H1 (cell line): ENCODE measurements at regions not wholly inside any gene's neighbourhood (a gene's known extent, or its start where the extent isn't known, plus 50 kb on each side); places are given as distances from the start of the nearest gene placed in this dataset.

ENCODE experiments used
- CTCF ChIA-PET: fragments of 300-600 bp; sonication (Branson Sonifier 250); formaldehyde crosslinking; loops from one replicate; lab custom pipeline; 2021; ENCODE audit not compliant: partially characterized antibody; lab: Charles Lee
- POLR2A ChIA-PET: fragments of 300-600 bp; sonication (Branson Sonifier 250); formaldehyde crosslinking; loops from one replicate; lab custom pipeline; 2021; ENCODE audit warnings: inconsistent platforms; ENCODE audit not compliant: partially characterized antibody; lab: Charles Lee
- DNase-seq, 2 experiments: peaks; one replicate each; pipeline versions ENCODE4 v3.0.0 to v3.0.0-alpha.2; 2010 to 2022; ENCODE audit warnings: low spot score in 2 of 2, low read depth in 1 of 2, mixed read lengths in 1 of 2
- FAIRE-seq: peaks from 2 replicates; lab custom pipeline; 2011; peaks lifted over from hg19 to GRCh38; lab: Jason Lieb, UNC
- H2AFZ ChIP-seq: 2 replicates; pipeline ENCODE4 v1.8.1; 2012; ENCODE audit warnings: low read length, inconsistent platforms
- H2AK5ac ChIP-seq: 2 replicates; pipeline ENCODE4 v1.6.1; 2013; ENCODE audit warnings: low read depth, low read length
- H2BK120ac ChIP-seq: replicated peaks from 2 replicates; pipeline ENCODE3; 2013; ENCODE audit warnings: low read depth, low read length, inconsistent platforms
- H2BK12ac ChIP-seq: 2 replicates; pipeline ENCODE4 v1.6.1; 2013; ENCODE audit warnings: low read depth, low read length
- H2BK15ac ChIP-seq: 2 replicates; pipeline ENCODE4 v1.6.1; 2013; ENCODE audit warnings: low read length
- H2BK20ac ChIP-seq: 2 replicates; pipeline ENCODE4 v1.6.1; 2013; ENCODE audit warnings: low read length
- H2BK5ac ChIP-seq: 2 replicates; pipeline ENCODE4 v1.6.1; 2013; ENCODE audit warnings: low read depth, low read length
- H3K14ac ChIP-seq: 2 replicates; pipeline ENCODE4 v1.6.1; 2013; ENCODE audit warnings: inconsistent platforms; ENCODE audit not compliant: insufficient read length
- H3K18ac ChIP-seq: 2 replicates; pipeline ENCODE4 v1.6.1; 2013; ENCODE audit warnings: low read length; ENCODE audit errors: extremely low read depth
- H3K23ac ChIP-seq: 2 replicates; pipeline ENCODE4 v1.6.1; 2013; ENCODE audit warnings: inconsistent platforms; ENCODE audit not compliant: insufficient read length
- H3K23me2 ChIP-seq: 2 replicates; pipeline ENCODE4 v1.6.1; 2013; ENCODE audit warnings: low read depth, low read length
- H3K27ac ChIP-seq: 2 replicates; pipeline ENCODE4 v1.6.1; 2011; ENCODE audit warnings: low read depth, low read length, inconsistent platforms
- H3K27me3 ChIP-seq, 4 experiments: replicated peaks in 1 of 4; 1 replicate in 1 of 4; 2 replicates in 3 of 4; pipeline versions ENCODE4 v1.6.1 to v1.8.1; 2011 to 2013; ENCODE audit warnings: low read length in 3 of 4, mild to moderate bottlenecking in 3 of 4, inconsistent platforms in 2 of 4, mixed read lengths in 2 of 4, moderate library complexity in 1 of 4; ENCODE audit not compliant: control insufficient read depth in 3 of 4, insufficient read depth in 3 of 4; ENCODE audit errors: extremely low read depth in 1 of 4
- H3K36me3 ChIP-seq, 4 experiments: 2 replicates each; pipeline versions ENCODE4 v1.6.1 to v1.8.1; 2011 to 2013; ENCODE audit warnings: mild to moderate bottlenecking in 4 of 4, low read length in 3 of 4, moderate library complexity in 2 of 4, control low read depth in 1 of 4, inconsistent platforms in 1 of 4; ENCODE audit not compliant: insufficient read depth in 4 of 4, control insufficient read depth in 2 of 4
- H3K4ac ChIP-seq: replicated peaks from 2 replicates; pipeline ENCODE3; 2013; ENCODE audit warnings: low read length, low read depth, mixed read lengths, inconsistent platforms; ENCODE audit not compliant: insufficient read length
- H3K4me1 ChIP-seq, 4 experiments: replicated peaks in 1 of 4; 1 replicate in 1 of 4; 2 replicates in 3 of 4; pipeline versions ENCODE4 v1.6.1 to v1.8.1; 2011 to 2013; ENCODE audit warnings: low read length in 3 of 4, inconsistent platforms in 2 of 4, mixed read lengths in 1 of 4; ENCODE audit not compliant: insufficient read depth in 4 of 4, control insufficient read depth in 3 of 4
- H3K4me2 ChIP-seq, 2 experiments: 2 replicates each; pipeline versions ENCODE4 v1.6.1 to v1.8.1; 2011 to 2013; ENCODE audit warnings: low read depth in 2 of 2, low read length in 2 of 2, control low read depth in 1 of 2, inconsistent platforms in 1 of 2, mild to moderate bottlenecking in 1 of 2; ENCODE audit not compliant: insufficient read depth in 1 of 2
- H3K4me3 ChIP-seq, 4 experiments: fragments of 200-600, 300-600 bp in 1 of 4; sonication (generic), shearing (Covaris generic), sonication (Bioruptor Twin) in 1 of 4; 2 replicates each; pipeline versions ENCODE4 v1.5.1 to v1.8.1; 2011 to 2016; ENCODE audit warnings: low read length in 4 of 4, low read depth in 3 of 4, control low read depth in 2 of 4, inconsistent platforms in 2 of 4, mild to moderate bottlenecking in 2 of 4, mixed read lengths in 1 of 4, moderate library complexity in 1 of 4; ENCODE audit not compliant: insufficient read depth in 2 of 4; ENCODE audit errors: extremely low read depth in 1 of 4
- H3K56ac ChIP-seq: replicated peaks from 2 replicates; pipeline ENCODE3; 2013; ENCODE audit warnings: low read depth, mild to moderate bottlenecking, mixed read lengths, low read length, inconsistent platforms; ENCODE audit not compliant: insufficient read length
- H3K79me1 ChIP-seq: 2 replicates; pipeline ENCODE4 v1.6.1; 2013; ENCODE audit warnings: low read depth, low read length, control low read depth
- H3K79me2 ChIP-seq, 2 experiments: 2 replicates each; pipeline versions ENCODE4 v1.6.1 to v1.8.1; 2012 to 2013; ENCODE audit warnings: low read length in 2 of 2, mild to moderate bottlenecking in 2 of 2, inconsistent platforms in 1 of 2; ENCODE audit not compliant: insufficient read depth in 2 of 2, control insufficient read depth in 1 of 2
- H3K9ac ChIP-seq, 4 experiments: replicated peaks in 1 of 4; 1 replicate in 1 of 4; 2 replicates in 3 of 4; pipeline versions ENCODE4 v1.6.1 to v1.8.1; 2011 to 2013; ENCODE audit warnings: low read depth in 3 of 4, low read length in 3 of 4, control low read depth in 2 of 4, mild to moderate bottlenecking in 2 of 4, moderate library complexity in 2 of 4, inconsistent platforms in 1 of 4; ENCODE audit errors: extremely low read depth in 1 of 4
- H3K9me3 ChIP-seq, 2 experiments: 2 replicates each; pipeline versions ENCODE4 v1.6.1 to v1.8.1; 2012 to 2013; ENCODE audit warnings: mild to moderate bottlenecking in 2 of 2, moderate library complexity in 2 of 2, control low read depth in 1 of 2, inconsistent platforms in 1 of 2, low read depth in 1 of 2, low read length in 1 of 2, mixed read lengths in 1 of 2; ENCODE audit not compliant: insufficient read depth in 2 of 2
- H4K20me1 ChIP-seq, 2 experiments: replicated peaks in 1 of 2; 2 replicates each; pipeline versions ENCODE3 to v1.8.1; 2011 to 2013; ENCODE audit warnings: inconsistent platforms in 2 of 2, low read length in 2 of 2, mild to moderate bottlenecking in 1 of 2; ENCODE audit not compliant: insufficient read depth in 2 of 2, control insufficient read depth in 1 of 2
- H4K5ac ChIP-seq: 2 replicates; pipeline ENCODE4 v1.6.1; 2013; ENCODE audit warnings: low read length, low read depth, mixed read lengths, inconsistent platforms; ENCODE audit not compliant: insufficient read length
- H4K8ac ChIP-seq: 2 replicates; pipeline ENCODE4 v1.8.0; 2013; ENCODE audit warnings: mild to moderate bottlenecking, moderate library complexity, low read length, inconsistent platforms; ENCODE audit not compliant: insufficient read depth; ENCODE audit errors: extremely low read depth
- H4K91ac ChIP-seq: replicated peaks from 2 replicates; pipeline ENCODE3; 2013; ENCODE audit warnings: low read length, mixed read lengths, inconsistent platforms; ENCODE audit not compliant: insufficient read length
- CEBPB ChIP-seq: IDR thresholded peaks from 2 replicates; pipeline ENCODE4 v1.6.1; 2012; ENCODE audit warnings: low read depth, low read length
- CHD1 ChIP-seq: IDR thresholded peaks from 2 replicates; pipeline ENCODE4 v1.6.1; 2012; ENCODE audit warnings: low read depth, low read length, improper control_type of control experiment
- EP300 ChIP-seq, 2 experiments: IDR thresholded peaks; 1 replicate in 1 of 2; 2 replicates in 1 of 2; pipeline ENCODE4 v1.6.1; 2011 to 2012; ENCODE audit warnings: low read depth in 2 of 2, low read length in 2 of 2, mild to moderate bottlenecking in 2 of 2, borderline replicate concordance in 1 of 2, inconsistent platforms in 1 of 2, moderate library complexity in 1 of 2
- GTF2F1 ChIP-seq: IDR thresholded peaks from 2 replicates; pipeline ENCODE4 v1.6.1; 2012; ENCODE audit warnings: low read depth, low read length, improper control_type of control experiment, borderline replicate concordance
- KDM5A ChIP-seq: fragments of 200-600 bp; IDR thresholded peaks from 2 replicates; pipeline ENCODE4 v1.7.1; 2012; ENCODE audit warnings: mild to moderate bottlenecking, low read length, inconsistent platforms, mixed read lengths
- RNF2 ChIP-seq: fragments of 200-900, 300-1000 bp; sonication (generic); IDR thresholded peaks from 2 replicates; pipeline ENCODE4 v1.7.1; 2016; ENCODE audit warnings: borderline replicate concordance, low read depth, mild to moderate bottlenecking, antibody characterized with exemption, low read length; ENCODE audit not compliant: poor library complexity, severe bottlenecking; ENCODE audit errors: missing control alignments
- SIRT6 ChIP-seq: IDR thresholded peaks from one replicate; pipeline ENCODE4 v1.7.1; 2012; ENCODE audit warnings: low read length, inconsistent platforms
- SIX5 ChIP-seq: IDR thresholded peaks from 2 replicates; pipeline ENCODE4 v1.6.1; 2011; ENCODE audit warnings: mild to moderate bottlenecking, low read depth, low read length
- YY1 ChIP-seq: IDR thresholded peaks from 2 replicates; pipeline ENCODE4 v1.6.1; 2011; ENCODE audit warnings: low read depth, mild to moderate bottlenecking, low read length
- WGBS, 2 experiments: shearing (Covaris generic) in 1 of 2; methylation state at CpG; one replicate each; pipeline versions ENCODE4 v1.1.6 to v1.1.7; 2013 to 2015; ENCODE audit warnings: low lambda C conversion rate in 2 of 2, mixed read lengths in 2 of 2, inconsistent platforms in 1 of 2, low coverage in 1 of 2, missing lambda C conversion rate in 1 of 2; ENCODE audit not compliant: insufficient replicate concordance in 2 of 2, insufficient coverage in 1 of 2, insufficient read length in 1 of 2; ENCODE audit errors: extremely low coverage in 1 of 2, missing lambda C conversion rate in 1 of 2; 5-methylcytosine and 5-hydroxymethylcytosine counted together

DNA sequence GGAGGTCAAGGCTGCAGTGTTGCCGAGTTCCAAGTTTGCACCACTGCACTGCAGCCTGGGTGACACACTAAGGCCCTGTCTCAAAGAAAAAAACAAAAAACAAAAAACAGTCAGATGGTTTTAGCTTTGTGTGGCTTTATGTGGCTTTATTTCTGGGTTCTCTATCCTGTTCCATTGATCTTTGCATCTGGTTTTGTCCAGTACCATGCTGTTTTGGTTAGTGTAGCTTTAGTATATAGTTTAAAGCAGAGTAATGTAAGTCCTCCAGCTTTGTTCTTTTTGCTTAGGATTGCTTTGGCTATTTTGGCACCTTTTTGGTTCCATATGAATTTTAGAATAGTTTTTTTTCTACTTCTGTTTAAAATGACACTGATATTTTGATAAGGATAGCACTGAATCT is 225.5 kb downstream of the HDGFL1 start:
- H3K27ac ChIP-seq, result no peak overlapping the region
- no peak overlapping the region for H2AK5ac ChIP-seq
- no peaks in the 10 kb centered on the region for H3K79me2 ChIP-seq
- 100% methylated on average over 1 of the region's 1 CpG; no CpG with 5 or more reads in 1 of the 2 experiments for WGBS, 2 experiments
- H3K9me3 ChIP-seq, result peaks cover 4 to 5% of the 10 kb centered on the region in 2 experiments; a peak in 2 of 4 replicates
- H3K4me2 ChIP-seq, result no peak overlapping the region
- H3K56ac ChIP-seq, result no peak overlapping the region
- H3K79me1 ChIP-seq, result no peaks in the 10 kb centered on the region
- no peaks in the 10 kb centered on the region for H4K20me1 ChIP-seq
- no peak overlapping the region for H2BK5ac ChIP-seq
- H3K23me2 ChIP-seq, result no peaks in the 10 kb centered on the region
- TF ChIP-seq SIRT6 (no peak), CEBPB (no peak), KDM5A (no peak), CHD1 (no peak), EP300 (IDR thresholded peaks at IDR 0.05; ENCODE audit: borderline replicate concordance in 1 of 2, low read depth in 2 of 2, low read length in 2 of 2) (no peak), YY1 (no peak), RNF2 (no peak), SIX5 (no peak), GTF2F1 (no peak)
- H4K91ac ChIP-seq, result no peak overlapping the region
- no peak overlapping the region for H4K8ac ChIP-seq
- no peak overlapping the region for H3K18ac ChIP-seq
- H3K23ac ChIP-seq, result no peak overlapping the region
- no peak overlapping the region for H2BK20ac ChIP-seq
- CTCF ChIA-PET, result no interaction called here
- no peak for DNase-seq
- no peaks in the 10 kb centered on the region for H3K4me1 ChIP-seq
- H3K27me3 ChIP-seq, result no peaks in the 10 kb centered on the region
- FAIRE-seq, result no peak
- no peak overlapping the region for H2BK15ac ChIP-seq
- no peaks in the 10 kb centered on the region for H3K36me3 ChIP-seq
- no peak overlapping the region for H3K4ac ChIP-seq
- no peak overlapping the region for H2AFZ ChIP-seq
- no peak overlapping the region for H4K5ac ChIP-seq
- H3K14ac ChIP-seq, result no peak overlapping the region
- POLR2A ChIA-PET, result no interaction called here
- no peak overlapping the region for H2BK12ac ChIP-seq
- no peak overlapping the region for H3K4me3 ChIP-seq
- no peak overlapping the region for H2BK120ac ChIP-seq
- H3K9ac ChIP-seq, result no peak overlapping the region
